PC-9 (cell line): ENCODE measurements at regions not wholly inside any gene's neighbourhood (a gene's known extent, or its start where the extent isn't known, plus 50 kb on each side); places are given as distances from the start of the nearest gene placed in this dataset.

Source experiments
- BruUV-seq: library from RNA; stranded (reverse); fragments of 400-500 nt; replicated peaks from 2 replicates; lab custom pipeline; 2021; lab: Mats Ljungman, UMichigan
- CTCF ChIA-PET: fragments of 300-600 bp; sonication (Branson Sonifier 250); formaldehyde crosslinking; loops from one replicate; lab custom pipeline; 2022; ENCODE audit warnings: antibody characterized with exemption; lab: Charles Lee
- POLR2A ChIA-PET: fragments of 300-600 bp; sonication (Branson Sonifier 250); formaldehyde crosslinking; loops from one replicate; lab custom pipeline; 2022; ENCODE audit warnings: antibody characterized with exemption; ENCODE audit not compliant: unreplicated experiment; lab: Charles Lee
- DNase-seq, 2 experiments: peaks; one replicate each; pipeline versions ENCODE4 v3.0.0 to v3.0.0-alpha.2; 2015 to 2022; ENCODE audit warnings: mixed read lengths in 1 of 2
- H2AFZ ChIP-seq: fragments of 200-600 bp; sonication (generic); 2 replicates; pipeline ENCODE4 v1.8.1; 2017; ENCODE audit warnings: antibody characterized with exemption
- H3F3A ChIP-seq: fragments of 200-600 bp; sonication (generic); 2 replicates; pipeline ENCODE4 v1.8.1; 2017; ENCODE audit warnings: antibody characterized with exemption, mild to moderate bottlenecking, low read depth; ENCODE audit not compliant: insufficient read depth
- H3K27ac ChIP-seq: fragments of 200-600 bp; sonication (generic); 2 replicates; pipeline ENCODE4 v1.6.1; 2016; ENCODE audit warnings: mixed run types
- H3K27me3 ChIP-seq: fragments of 200-600 bp; sonication (generic); 2 replicates; pipeline ENCODE4 v1.6.1; 2016; ENCODE audit warnings: low read depth, mixed run types; ENCODE audit not compliant: insufficient read depth
- H3K36me3 ChIP-seq: fragments of 200-600 bp; sonication (generic); 2 replicates; pipeline ENCODE4 v1.6.1; 2016; ENCODE audit warnings: low read depth, mixed run types
- H3K4me1 ChIP-seq: fragments of 200-600 bp; sonication (generic); replicated peaks from 2 replicates; pipeline ENCODE4 v1.6.1; 2016; ENCODE audit warnings: mixed run types; ENCODE audit not compliant: insufficient read depth
- H3K4me2 ChIP-seq: fragments of 200-600 bp; sonication (generic); 2 replicates; pipeline ENCODE4 v1.6.1; 2017; ENCODE audit warnings: mixed run types
- H3K4me3 ChIP-seq: fragments of 200-600 bp; sonication (generic); 2 replicates; pipeline ENCODE4 v1.6.1; 2016; ENCODE audit warnings: mixed run types
- H3K79me2 ChIP-seq: fragments of 200-600 bp; sonication (generic); 2 replicates; pipeline ENCODE4 v1.6.1; 2017; ENCODE audit warnings: low read depth, mixed run types
- H3K9me2 ChIP-seq: fragments of 200-600 bp; sonication (generic); 2 replicates; pipeline ENCODE4 v1.8.1; 2017; ENCODE audit warnings: mild to moderate bottlenecking; ENCODE audit not compliant: insufficient read depth
- H3K9me3 ChIP-seq: fragments of 200-600 bp; sonication (generic); 2 replicates; pipeline ENCODE4 v1.8.1; 2016; ENCODE audit warnings: low read depth; ENCODE audit not compliant: insufficient read depth
- H4K20me1 ChIP-seq: fragments of 200-600 bp; sonication (generic); 2 replicates; pipeline ENCODE4 v1.8.1; 2017; ENCODE audit not compliant: insufficient read depth
- CTCF ChIP-seq: fragments of 200-600 bp; sonication (generic); conservative IDR thresholded peaks from 2 replicates; pipeline ENCODE4 v1.6.1; 2017; ENCODE audit warnings: mixed run types, antibody characterized with exemption, mild to moderate bottlenecking, moderate library complexity
- EZH2 ChIP-seq: fragments of 200-600 bp; sonication (generic); IDR thresholded peaks from 2 replicates; pipeline ENCODE4 v1.8.0; 2017; ENCODE audit warnings: antibody characterized with exemption, low read depth
- intact Hi-C: fragments of 100-400 bp; cut with micrococcal nuclease; formaldehyde crosslinking; loops from one replicate; pipeline ENCODE4 v1.10.0; 2022; ENCODE audit not compliant: unreplicated experiment

GRCh38 chr16:17566656-17567450 is 96.1 kb upstream of the XYLT1 start:
- H2AFZ ChIP-seq = no peak overlapping the region
- no peak overlapping the region for H3K27ac ChIP-seq
- H4K20me1 ChIP-seq = no peaks in the 10 kb centered on the region
- H3K4me1 ChIP-seq = no peaks in the 10 kb centered on the region
- ChIA-PET POLR2A (no interaction called here), CTCF (interaction anchor here (0.7 kb wide), 1 partner anchor 9 kb away, joined by 6 read pairs; no protein-coding TSS in a partner anchor)
- no peak overlapping the region for H3K4me2 ChIP-seq
- BruUV-seq = no TSS peak
- no peak for DNase-seq
- no peaks in the 10 kb centered on the region for H3K36me3 ChIP-seq
- H3K9me3 ChIP-seq = no peaks in the 10 kb centered on the region
- H3F3A ChIP-seq = no peaks in the 10 kb centered on the region
- no peaks in the 10 kb centered on the region for H3K27me3 ChIP-seq
- no peak overlapping the region for H3K4me3 ChIP-seq
- no peaks in the 10 kb centered on the region for H3K9me2 ChIP-seq
- no peaks in the 10 kb centered on the region for H3K79me2 ChIP-seq
- intact Hi-C loops = no loop called here
- no peak for TF ChIP-seq CTCF
- no peak for TF ChIP-seq EZH2

DNA sequence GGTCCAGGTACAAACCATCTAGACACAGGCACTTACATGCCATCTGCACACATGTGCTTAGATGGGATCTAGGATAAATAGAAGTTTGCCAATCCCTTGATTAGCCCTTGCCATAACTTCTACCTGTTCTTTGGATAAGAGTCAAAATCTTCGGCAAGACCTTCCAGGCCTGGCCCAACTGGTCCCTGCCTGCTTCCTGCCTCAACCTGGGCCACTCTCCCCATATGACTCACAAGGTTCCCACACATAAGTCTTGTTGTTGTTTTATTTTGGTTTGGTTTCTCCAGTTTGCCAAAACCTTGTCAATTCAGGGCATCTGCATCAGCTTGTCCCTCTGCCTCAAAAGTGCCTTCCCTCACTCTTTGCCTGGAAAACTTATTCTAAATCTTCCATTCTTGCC is 95.3 kb upstream of the XYLT1 start:
- no peak for DNase-seq
- BruUV-seq = no TSS peak
- CTCF ChIA-PET = interaction anchor here (0.7 kb wide), 1 partner anchor 9 kb away, joined by 6 read pairs; no protein-coding TSS in a partner anchor
- Histone ChIP-seq H3F3A (no peaks in the 10 kb centered on the region), H3K4me1 (no peaks in the 10 kb centered on the region), H3K4me2 (no peak overlapping the region), H3K27me3 (no peaks in the 10 kb centered on the region), H3K36me3 (no peaks in the 10 kb centered on the region), H3K9me2 (no peaks in the 10 kb centered on the region), H3K27ac (no peak overlapping the region), H3K79me2 (no peaks in the 10 kb centered on the region), H2AFZ (no peak overlapping the region), H4K20me1 (no peaks in the 10 kb centered on the region), H3K9me3 (no peaks in the 10 kb centered on the region), H3K4me3 (no peak overlapping the region)
- intact Hi-C loops = no loop called here
- no peak for TF ChIP-seq CTCF
- no peak for TF ChIP-seq EZH2
- POLR2A ChIA-PET = no interaction called here

DNA sequence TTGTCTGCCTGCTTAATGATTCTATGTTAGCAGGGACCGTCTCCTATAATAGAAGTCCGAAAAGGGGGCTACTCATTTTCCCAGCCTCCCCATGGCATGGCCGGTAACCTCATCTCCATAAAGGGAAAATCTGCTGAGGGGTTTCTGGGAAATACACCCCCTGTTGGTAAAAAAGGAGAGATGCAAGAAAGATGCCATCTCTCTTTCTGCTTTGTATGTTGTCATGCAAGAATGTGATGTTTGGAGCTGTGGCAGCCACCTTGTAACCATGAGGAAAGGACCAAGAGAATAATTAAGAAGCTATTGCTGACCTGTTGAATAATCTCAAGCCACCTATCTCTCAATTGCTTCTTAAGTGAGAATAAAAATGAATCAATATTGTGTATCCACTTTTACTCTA is 94.8 kb upstream of the XYLT1 start:
- CTCF ChIA-PET = no interaction called here
- TF ChIP-seq EZH2 (no peak), CTCF (no peak)
- H3K36me3 ChIP-seq = no peaks in the 10 kb centered on the region
- H2AFZ ChIP-seq = no peak overlapping the region
- intact Hi-C loops = no loop called here
- H3K9me2 ChIP-seq = no peaks in the 10 kb centered on the region
- no peaks in the 10 kb centered on the region for H3K27me3 ChIP-seq
- no peak for DNase-seq
- H3K9me3 ChIP-seq = no peaks in the 10 kb centered on the region
- H3K4me2 ChIP-seq = no peak overlapping the region
- H4K20me1 ChIP-seq = no peaks in the 10 kb centered on the region
- POLR2A ChIA-PET = no interaction called here
- BruUV-seq = no TSS peak
- H3K79me2 ChIP-seq = no peaks in the 10 kb centered on the region
- no peak overlapping the region for H3K4me3 ChIP-seq
- no peaks in the 10 kb centered on the region for H3F3A ChIP-seq
- no peak overlapping the region for H3K27ac ChIP-seq
- no peaks in the 10 kb centered on the region for H3K4me1 ChIP-seq
